ENCODE measurements at regions not wholly inside any gene's neighbourhood (a gene's known extent, or its start where the extent isn't known, plus 50 kb on each side); places are given as distances from the start of the nearest gene placed in this dataset.
A peak's percentile ranks its signal among the peaks of the same experiment; 100 is the strongest.

GRCh38 chr11:45532546-45532945, 132.9 kb downstream of the CHST1 start:
- Mint-ChIP-seq H3K27me3 (ENCODE audit: low read depth) (peaks cover 7% of the 10 kb centered on the region), H3K4me3 (no peak overlapping the region), H3K9me3 (no peaks in the 10 kb centered on the region; a peak in 1 of 5 replicates), H3K36me3 (ENCODE audit: insufficient read depth in 1 of 3, low read depth in 3 of 3) (no peaks in the 10 kb centered on the region), H3K4me1 (peaks cover 0 to 6% of the 10 kb centered on the region in 2 experiments; a peak in 2 of 4 replicates), H3K27ac (0 out of 7 replicates have a peak overlapping the region, but pooled peaks of 1 of the 3 experiments have one; percentile 4)
- Histone ChIP-seq H3T11ph (ENCODE audit: low read length) (no peak overlapping the region), H3K9ac (ENCODE audit: extremely low read depth, insufficient read length, low read length) (no peak overlapping the region), H2BK20ac (ENCODE audit: low read depth, low read length, poor library complexity, severe bottlenecking) (no peak overlapping the region), H4K91ac (ENCODE audit: insufficient read length, low read depth, low read length) (no peak overlapping the region), H3K79me2 (ENCODE audit: insufficient read depth, low read length) (no peaks in the 10 kb centered on the region), H3K4me1 (ENCODE audit: insufficient read depth, low read length) (no peaks in the 10 kb centered on the region), H3K4ac (ENCODE audit: low read depth, low read length) (no peak overlapping the region), H2AFZ (ENCODE audit: low read length) (no peak overlapping the region), H3K14ac (ENCODE audit: insufficient read depth, low read length) (no peak overlapping the region), H2AK5ac (ENCODE audit: insufficient read length, low read length) (no peak overlapping the region), H2BK120ac (ENCODE audit: low read depth, low read length, poor library complexity, severe bottlenecking) (no peak overlapping the region), H3K18ac (ENCODE audit: insufficient read length, low read depth, low read length) (no peak overlapping the region), H3K56ac (ENCODE audit: insufficient read length, low read depth, low read length) (no peak overlapping the region), H3K27ac (ENCODE audit: insufficient read length, low read depth, low read length) (no peak overlapping the region), H3K4me2 (ENCODE audit: insufficient read depth, insufficient read length, low read length) (no peak overlapping the region), H4K20me1 (ENCODE audit: control insufficient read depth, insufficient read depth, insufficient read length) (no peaks in the 10 kb centered on the region), H4K8ac (replicated peaks; ENCODE audit: insufficient read length, low read depth, low read length) (no peak overlapping the region), H2BK12ac (ENCODE audit: insufficient read length, low read depth, low read length) (no peak overlapping the region), H3K79me1 (ENCODE audit: insufficient read depth, low read depth, low read length, poor library complexity, severe bottlenecking) (no peaks in the 10 kb centered on the region), H2BK5ac (ENCODE audit: insufficient read length, low read length) (no peak overlapping the region), H4K5ac (ENCODE audit: insufficient read length, low read depth, low read length) (no peak overlapping the region), H3K27me3 (ENCODE audit: insufficient read depth, low read length) (no peaks in the 10 kb centered on the region), H3K23ac (ENCODE audit: insufficient read length, low read depth, low read length) (no peak overlapping the region), H3K23me2 (ENCODE audit: insufficient read length, low read depth, low read length, poor library complexity, severe bottlenecking) (no peaks in the 10 kb centered on the region), H2BK15ac (ENCODE audit: low read depth, low read length) (no peak overlapping the region), H3K9me3 (ENCODE audit: control insufficient read depth, low read depth, low read length) (no peaks in the 10 kb centered on the region)
- TF ChIP-seq CTCF (conservative IDR thresholded peaks at IDR 0.05): no peak
- WGBS (ENCODE audit: extremely low coverage, insufficient read length, low lambda C conversion rate): no CpG with 5 or more reads among the region's 2 CpGs
- no peak for DNase-seq

Measured in H9 (cell line).